ENCODE measurements at regions not wholly inside any gene's neighbourhood (a gene's known extent, or its start where the extent isn't known, plus 50 kb on each side); places are given as distances from the start of the nearest gene placed in this dataset.
A peak's percentile ranks its signal among the peaks of the same experiment; 100 is the strongest.
"Not testable (repeated sequence)": the region's sequence is repeated elsewhere in the genome, so short reads cannot be mapped to it uniquely, and the experiment has no call there.

DNA sequence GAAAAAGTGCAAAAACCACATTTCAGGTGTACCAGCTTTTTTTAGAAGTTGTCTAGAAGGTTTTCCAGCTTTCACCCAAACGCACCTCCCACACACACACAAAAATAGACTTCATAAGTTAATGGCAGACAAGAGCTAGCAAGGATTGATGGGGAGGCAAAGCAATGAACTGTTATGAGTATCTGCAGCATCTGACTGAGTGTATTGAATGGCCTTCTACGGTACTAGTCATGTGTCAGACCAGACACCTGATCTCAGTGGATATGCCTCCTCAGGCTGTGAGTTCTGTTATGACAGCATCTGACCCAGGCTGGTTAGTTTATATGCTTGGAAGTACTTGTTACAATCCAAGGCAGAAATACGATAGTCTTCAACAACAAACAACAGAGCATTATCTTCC is 406.1 kb upstream of the AUTS2 start:
- no peak for DNase-seq

DNA sequence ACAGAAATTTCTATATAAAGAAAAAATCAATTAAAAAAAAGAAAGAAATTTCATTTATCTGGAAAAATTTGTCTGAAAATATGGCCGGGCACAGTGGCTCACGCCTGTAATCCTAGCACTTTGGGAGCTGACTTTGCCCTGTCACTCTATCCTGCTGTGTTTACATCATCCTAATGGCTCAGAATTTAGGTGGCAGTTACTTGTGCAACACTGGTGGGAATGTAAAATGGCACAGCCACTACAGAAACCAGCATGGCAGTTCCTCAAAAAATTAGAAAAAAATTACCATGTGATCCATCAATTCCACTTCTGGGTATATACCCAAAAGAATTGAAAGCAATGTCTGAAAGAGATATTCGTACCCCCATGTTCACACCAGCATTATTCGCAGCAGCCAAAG is 405.2 kb upstream of the AUTS2 start:
- no peak for DNase-seq

DNA sequence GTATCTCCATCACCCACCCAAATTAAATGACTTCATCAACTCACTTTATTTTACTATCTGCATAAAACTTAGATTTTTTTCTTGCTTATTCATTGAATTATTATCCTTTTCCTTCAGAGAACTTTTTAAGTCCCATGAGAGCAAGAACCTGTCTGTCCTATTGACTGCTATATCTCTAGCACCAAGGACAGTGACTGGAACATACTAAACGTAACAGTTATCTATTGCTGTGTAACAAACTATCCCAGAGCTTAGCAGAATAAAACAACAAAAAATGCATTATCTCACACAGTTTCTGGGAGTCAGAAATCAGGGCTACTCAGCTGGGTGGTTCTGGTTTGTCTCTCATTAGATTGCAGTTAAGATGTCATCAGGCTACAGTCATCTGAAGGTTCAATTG is 401.7 kb upstream of the AUTS2 start:
- DNase-seq = no peak

DNA sequence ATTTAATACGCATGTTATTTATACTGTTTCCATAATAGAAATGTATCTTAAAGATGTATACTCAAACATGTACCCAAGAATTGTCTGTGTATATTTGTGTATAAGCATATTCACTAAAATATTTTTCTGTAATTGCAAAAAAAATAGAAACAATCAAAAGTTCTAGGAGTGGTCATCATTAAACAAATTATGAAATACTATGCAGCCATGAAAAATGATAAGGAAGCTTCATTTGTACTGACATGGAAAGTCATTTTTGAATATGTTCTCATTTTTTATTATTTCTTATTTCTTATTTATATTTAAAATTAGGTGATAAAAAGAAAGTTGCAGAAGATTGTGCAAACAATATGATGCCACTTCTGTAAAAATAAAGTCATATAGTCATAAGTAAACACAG is 400.0 kb upstream of the AUTS2 start:
- DNase-seq = no peak

DNA sequence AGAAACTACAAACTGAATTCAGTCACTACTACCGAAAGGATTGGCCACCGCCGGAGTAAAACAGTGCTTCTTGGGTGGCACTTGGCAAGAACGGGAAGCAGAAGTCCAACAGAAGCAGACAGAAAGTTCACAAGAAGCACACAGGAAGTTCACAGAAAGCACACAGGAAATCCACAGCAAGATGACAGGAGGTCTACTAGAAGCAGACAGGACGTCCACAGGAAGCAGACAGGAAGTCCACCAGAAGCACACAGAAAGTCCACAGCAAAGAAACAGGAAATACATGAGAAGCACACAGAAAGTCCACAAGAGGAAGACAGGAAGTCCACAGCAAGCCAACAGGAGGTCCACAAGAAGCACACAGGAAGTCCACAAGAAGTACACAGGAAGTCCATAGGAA is 399.2 kb upstream of the AUTS2 start:
- DNase-seq = peak; percentile 23

DNA sequence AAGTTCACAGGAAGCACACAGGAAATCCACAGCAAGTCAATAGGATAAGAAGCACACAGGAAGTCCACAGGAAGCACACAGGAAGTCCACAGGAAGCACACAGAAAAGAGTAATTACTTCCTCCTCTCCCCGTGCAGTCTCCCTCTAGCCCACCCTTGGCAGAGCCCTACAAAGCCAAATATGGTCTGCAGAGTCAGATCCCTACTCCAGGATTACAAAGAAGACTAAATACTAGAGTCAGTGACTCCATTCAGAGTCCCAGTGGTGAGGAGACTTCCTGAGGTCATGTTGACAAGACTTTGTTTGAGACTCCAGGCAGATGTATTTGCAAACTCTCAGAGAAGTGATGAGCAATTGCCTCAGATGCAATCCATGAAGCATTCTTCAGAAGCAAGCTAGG is 398.6 kb upstream of the AUTS2 start:
- no peak for DNase-seq

DNA sequence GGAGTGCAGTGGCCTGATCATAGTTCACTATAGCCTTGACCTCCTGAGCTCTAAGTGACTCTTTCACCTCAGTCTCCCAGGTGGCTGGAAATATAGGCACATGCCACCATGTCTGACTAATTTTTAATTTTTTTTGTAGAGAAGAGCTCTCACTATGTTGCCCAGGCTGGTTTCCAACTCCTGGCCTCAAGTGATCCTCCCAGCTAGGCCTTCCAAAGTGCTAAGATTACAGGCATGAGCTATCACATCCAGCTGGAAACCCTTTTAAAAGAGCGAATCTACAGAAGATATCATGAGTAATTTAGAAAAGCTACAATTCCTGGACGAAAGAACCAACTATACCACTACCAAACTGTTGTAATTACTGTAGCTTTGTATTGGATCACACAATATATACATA is 394.4 kb upstream of the AUTS2 start:
- no peak for DNase-seq

DNA sequence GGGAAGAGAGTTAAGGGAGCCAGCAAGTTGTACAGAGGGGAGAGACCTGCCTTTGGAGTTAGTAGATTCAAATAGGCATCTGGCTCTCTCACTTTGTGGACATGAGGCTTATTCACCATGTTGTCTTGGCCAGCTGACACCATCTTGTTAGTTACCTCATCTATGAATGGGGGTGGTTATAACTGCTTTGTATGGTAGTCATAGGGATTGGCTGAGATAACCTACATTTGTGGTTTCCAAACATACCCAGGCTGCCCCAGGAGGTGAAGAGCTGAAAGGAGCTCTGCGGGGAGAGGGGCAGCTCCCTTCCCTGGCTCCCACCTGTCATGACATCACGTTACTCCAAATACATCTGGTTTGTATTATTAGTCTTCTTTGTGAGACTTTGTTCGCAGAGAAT is 393.3 kb upstream of the AUTS2 start:
- DNase-seq = no peak

DNA sequence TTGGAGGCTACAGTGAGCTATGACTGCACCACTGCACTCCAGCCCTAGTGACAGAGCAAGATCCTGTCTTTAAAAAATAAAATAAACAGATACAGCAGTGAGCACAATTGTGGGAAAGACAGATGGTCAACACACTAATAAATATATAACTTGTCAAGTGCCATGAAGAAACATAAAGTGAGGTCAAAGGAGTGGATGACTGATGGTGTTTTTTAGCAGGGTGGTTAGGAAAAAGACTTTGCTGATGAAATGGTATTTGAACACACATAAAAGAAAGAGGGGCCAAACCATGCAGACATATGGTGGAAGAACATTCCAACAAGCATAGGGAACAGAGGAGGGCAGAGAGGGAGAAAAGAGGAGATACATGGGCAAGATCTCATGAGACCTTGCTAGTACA is 392.7 kb upstream of the AUTS2 start:
- no peak for DNase-seq

DNA sequence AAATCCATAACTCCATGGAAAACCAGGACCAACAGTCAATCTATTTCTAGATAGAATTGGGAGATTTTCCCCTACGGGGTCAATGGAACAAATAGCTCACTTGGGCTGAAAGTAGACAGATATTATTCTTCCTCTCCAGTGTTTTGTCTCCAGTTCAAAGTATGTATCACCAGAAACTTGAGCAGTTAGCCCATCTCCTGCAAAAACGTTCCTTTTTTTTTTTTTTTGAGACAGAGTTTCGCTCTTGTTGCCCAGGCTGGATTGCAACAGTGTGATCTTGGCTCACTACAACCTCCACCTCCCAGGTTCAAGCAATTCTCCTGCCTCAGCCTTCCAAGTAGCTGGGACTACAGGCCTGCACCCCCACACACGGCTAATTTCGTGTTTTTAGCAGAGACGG is 390.0 kb upstream of the AUTS2 start:
- no peak for DNase-seq

DNA sequence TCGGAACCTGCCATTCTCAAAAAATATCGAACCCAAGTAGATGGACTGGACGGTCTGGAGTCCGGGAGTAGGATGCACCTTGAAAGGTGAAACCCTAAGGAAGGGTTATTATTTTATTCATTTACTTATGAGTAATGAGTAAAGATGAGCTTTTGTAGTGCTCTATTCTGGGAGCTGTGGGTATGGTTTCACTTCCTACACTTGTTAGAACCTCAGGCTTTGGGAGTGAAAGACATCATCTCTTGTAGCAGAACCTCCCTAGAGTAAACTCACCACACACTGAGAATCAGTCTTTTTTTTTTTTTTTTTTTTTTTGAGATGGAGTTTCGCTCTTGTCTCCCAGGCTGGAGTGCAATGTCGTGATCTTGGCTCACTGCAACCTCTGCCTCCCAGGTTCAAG is 389.4 kb upstream of the AUTS2 start:
- DNase-seq = no peak

DNA sequence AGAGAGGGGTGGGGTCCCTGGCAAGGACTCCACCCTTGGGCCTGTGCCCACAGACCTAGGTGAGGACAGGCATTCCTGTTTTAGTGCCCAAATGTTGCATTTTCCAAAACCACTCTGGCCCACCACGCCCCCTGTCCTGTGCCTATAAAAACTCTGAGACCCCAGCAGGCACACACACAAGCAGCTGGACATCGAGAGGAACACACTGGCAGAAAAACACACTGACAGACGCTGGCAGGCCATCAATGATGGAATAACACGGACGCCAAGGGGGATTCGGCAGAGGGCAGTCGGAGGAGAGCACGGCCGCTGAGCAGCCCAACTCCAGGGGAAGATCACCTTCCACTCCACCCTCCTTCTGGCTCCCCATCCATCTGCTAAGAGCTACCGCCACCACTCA is 386.9 kb upstream of the AUTS2 start:
- no peak for DNase-seq

DNA sequence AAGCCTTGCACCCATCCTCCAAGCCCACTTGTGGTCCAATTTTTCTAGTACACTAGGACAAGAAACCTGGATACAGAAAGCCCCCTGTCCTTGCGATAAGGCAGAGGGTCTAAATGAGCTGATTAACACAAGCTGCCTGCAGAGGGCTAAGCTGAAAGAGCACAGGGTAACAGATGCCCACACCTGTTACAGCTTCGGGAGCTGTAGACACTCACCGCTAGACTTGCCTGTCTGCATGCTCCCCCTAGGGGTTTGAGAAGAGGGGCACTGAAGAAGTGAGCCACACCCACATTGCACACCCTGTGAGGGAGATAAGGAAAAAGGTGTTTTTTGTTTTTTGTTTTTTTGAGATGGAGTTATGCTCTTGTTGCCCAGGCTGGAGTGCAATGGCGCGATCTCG is 386.5 kb upstream of the AUTS2 start:
- DNase-seq = no peak

DNA sequence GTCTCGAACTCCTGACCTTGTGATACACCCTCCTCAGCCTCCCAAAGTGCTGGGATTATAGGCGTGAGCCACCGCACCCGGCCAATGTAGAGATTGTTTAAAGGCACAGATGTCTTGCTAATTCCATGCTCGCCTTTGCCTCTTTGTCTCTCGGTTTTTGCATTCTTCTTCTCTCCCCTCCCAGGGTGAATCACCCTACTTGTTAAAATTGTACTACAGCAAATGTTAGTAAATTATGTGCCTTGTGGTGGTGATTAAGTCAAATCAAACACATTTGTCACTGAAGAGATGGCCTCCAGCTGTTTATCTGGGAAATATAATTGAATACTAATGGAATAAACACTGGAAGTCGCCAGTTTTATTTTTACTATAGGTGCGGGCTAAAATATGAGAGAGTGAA is 384.4 kb upstream of the AUTS2 start:
- DNase-seq = no peak

DNA sequence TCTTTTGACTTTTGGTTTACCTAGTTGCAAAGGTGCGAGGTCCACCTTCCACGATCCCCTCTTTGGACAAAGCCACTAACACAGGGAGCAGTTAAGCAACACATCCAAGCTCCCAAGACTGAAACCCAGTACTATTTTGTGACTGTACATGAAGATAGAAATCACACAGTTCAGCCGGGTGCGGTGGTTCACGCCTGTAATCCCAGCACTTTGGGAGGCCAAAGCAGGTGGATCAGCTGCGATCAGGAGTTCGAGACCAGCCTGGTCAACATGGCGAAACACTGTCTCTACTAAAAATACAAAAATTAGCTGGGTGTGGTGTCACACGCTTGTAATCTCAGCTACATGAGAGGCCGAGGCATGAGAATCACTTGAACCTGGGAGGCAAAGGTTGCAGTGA is 382.8 kb upstream of the AUTS2 start:
- not testable (repeated sequence) for DNase-seq

DNA sequence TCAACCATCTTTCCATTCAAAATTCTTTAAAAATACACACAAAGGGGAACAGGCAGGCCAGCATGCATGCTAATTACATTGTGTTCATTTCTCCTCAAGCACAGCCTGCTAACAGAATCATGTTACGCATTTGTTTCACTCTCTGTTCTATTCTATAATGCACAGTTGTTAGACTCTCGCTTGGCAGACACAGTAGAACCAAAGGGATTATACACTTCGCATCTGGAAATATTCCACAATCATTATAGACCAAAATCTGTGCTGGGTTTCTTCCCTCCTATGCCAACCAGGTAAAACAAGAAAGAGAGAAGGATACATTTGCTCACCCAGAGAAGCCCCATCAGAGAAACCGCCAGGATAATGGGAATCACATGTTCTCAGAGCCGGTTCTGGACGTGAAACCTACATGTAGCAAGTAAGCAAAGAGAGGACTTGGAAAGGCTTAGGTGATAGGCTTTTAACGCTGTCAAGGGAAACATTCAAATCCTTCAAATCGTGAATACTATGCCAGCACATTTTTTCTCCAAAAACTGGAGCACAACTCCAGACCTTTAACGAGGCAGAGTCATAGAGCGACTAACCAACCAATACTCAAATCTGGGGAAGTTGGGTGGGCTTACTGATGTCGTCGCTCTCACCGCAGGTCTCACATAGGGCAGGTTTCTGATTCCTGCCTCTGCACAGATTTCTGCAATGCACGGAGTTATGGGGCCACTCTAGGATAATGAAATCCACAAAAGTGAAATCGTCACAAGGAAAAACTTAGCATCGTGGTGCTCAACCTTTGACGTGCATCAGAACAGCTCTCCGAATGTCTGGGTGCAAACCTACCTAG is 380.5 kb upstream of the AUTS2 start:
- DNase-seq = no peak

DNA sequence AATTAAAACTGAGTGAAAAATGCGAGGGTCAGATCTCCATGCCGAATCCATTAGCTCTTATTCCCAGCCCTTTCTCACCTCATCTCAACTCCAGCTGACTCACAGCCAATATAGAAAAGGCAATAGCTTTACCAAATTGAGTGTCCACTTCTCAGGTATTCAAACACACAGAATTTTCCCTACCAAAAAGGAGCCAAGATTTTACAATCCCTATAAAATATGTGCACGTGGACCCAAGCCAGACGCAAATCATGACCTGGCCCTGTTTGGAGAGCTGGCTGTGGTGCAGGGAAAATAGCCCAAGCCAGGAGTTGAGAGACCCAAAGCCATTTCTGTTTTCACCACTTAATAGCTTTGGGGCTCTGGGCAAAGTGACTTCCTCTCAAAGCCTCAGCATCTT is 379.7 kb upstream of the AUTS2 start:
- no peak for DNase-seq

DNA sequence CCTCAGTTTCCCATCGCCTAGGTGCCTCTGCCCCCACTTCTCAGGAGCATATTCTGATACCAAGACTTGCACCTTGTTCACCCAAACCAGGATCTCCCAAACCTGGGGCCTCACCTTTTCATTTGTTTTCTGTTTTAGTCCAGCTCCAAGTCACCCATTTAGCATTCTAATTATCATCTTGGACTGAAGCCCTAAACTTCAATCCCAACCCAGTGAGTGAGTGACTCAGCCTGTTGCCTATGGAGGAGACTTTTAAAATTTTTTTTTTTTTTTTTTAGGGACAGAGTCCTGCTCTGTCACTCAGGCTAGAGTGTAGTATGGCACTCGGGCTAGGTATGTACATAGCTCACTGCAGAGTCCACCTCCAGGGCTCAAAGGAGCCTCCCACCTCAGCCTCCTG is 378.9 kb upstream of the AUTS2 start:
- DNase-seq = no peak

DNA sequence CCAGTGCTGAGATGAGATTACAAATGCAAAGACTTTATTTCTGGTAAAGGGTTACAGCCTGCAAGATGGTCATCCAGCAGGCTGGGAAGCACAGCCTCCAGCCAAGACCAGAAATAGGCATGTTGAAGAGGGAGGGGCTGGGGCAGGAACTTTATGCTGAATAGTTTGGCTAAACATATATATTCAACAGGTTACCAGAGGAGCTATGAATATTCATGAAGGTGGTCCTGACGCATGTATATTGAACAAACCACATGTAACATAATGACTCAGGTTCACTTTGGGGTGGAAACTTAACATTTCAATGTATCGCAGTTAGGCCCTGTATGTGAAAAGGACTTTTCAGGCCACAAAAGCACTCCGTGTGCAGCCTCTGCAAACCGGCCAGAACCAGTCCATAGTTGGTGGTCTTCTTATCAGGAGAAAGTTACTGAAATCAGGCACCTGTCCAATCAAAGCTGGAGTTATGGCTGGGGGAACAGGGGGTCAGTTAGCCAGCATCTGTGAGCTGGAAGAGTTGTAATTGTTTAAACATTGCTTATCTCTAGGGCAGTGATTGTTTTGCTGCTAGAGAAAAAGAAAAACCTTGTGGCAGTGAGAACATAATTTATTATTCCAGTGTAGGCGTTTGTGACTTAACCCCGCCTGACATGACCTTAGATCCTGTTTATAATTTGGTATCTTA is 372.9 kb upstream of the AUTS2 start:
- DNase-seq = no peak

DNA sequence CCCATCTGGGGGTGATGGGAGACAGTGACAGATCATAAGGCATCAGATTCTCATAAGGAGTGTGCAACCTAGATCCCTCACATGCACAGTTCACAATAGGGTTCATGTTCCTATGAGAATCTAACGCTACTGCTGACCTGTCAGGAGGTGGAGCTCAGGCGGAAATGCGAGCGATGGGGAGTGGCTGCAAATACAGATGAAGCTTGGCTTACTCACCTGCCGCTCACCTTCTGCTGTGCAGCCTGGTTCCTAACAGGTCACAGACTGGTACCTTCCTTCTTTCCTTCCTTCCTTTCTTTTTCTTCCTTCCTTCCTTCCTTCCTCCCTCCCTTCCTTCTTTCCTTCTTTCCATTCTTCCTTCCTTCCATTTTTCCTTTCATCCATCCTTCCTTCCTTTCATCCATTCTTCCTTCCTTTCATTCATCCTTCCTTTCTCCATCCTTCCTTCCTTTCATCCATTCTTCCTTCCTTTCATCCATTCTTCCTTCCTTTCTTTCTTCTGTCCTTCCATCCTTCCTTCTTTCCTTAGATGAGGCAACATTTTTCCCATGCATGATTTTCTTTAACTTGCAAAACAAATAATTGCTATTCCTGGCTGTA is 370.0 kb upstream of the AUTS2 start:
- no peak for DNase-seq

DNA sequence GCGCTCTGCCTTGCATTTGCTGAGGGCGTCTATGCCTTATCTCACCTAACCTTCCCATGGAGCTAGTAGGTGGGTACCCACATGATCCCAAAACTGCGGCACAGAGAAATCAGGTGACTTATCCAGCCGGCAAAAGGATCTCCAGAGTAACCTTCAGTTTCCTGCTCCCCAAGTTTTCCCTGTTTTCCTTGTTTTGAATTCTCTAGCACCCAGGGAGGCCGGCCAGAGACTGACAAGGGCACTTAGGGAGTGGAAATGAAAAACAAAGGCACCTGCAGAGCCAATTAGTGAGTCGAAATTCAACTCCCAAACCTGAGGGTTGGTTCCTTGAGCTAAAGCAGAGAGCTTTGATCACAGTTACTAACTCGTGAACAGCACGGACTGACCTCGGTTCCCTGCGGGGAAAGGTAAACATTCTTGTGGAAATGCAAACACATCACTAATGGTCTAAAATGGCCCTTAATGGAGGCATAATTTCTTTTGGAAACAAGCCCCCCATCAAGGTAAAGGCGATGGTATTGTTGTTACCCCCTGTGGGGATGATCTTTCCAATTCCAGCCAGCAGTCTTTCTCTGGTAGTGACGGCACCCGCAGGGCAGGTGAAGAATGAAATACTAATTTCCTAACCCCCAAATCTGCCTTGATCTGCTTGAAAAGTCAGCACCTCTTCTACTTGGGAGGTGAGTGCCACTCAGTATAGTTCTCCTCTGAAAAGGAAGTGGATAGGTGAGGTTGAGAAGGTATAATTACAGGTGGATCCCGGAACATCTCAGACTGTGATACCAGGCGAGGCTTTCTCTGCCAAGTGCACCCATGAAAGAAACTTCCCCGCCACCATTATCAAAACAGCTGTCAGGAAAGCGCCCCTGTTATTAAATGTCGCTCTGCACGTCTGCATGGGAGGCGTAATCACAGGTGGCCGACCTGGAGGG is 365.6 kb upstream of the AUTS2 start:
- no peak for DNase-seq

DNA sequence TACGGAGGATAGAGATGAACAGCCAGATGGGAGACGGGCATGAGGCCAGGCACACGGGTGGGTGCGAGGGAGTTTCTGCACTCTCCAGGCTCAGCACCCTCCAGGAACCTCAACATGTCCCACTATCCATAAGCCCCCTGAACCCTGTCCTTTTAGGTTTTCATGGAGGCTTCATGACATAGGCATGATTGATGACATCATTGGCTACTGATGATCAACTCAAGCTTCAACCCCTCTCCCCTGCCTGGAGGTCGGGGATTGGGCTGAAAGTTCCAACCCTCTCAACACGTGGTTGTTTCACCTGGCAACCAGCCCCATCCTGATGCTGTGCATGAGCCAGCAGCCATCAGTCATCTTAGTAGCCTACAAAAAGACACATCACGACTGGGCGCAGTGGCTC is 360.7 kb upstream of the AUTS2 start:
- DNase-seq = no peak

DNA sequence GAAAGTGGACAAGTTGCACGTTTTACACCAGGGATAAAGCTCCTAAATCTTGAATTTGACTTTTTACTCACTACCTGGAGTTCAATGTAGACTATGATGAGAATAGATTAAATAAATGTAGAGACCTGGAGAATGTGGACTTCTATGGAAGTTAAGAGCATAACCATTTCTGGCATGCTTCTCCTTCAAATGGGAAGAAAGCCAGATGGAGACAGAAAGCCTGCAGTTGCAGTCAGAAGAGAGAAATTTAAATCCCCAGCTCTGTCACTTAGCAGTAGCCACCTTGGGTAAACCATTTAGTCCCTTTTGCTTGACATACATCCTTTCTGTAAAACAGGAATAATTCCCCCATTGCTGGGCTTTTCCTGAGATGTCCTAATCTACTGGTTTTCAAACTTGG is 355.3 kb upstream of the AUTS2 start:
- no peak for DNase-seq

Data from GF-D8 (cell line).